GM23338 (cell line): ENCODE measurements at regions not wholly inside any gene's neighbourhood (a gene's known extent, or its start where the extent isn't known, plus 50 kb on each side); places are given as distances from the start of the nearest gene placed in this dataset.

ENCODE experiments used
- CREB1 ChIP-seq: fragments of 250-450 bp; sonication (Bioruptor Pico); IDR thresholded peaks from 2 replicates; pipeline ENCODE4 v1.5.0; 2020; ENCODE audit warnings: low read depth, mild to moderate bottlenecking, moderate library complexity
- CTCF ChIP-seq, 2 experiments: fragments of 200-600 bp in 1 of 2; sonication (generic) in 1 of 2; conservative IDR thresholded peaks; 2 replicates each; pipeline versions ENCODE4 v1.5.1 to v1.6.1; 2016 to 2017; ENCODE audit warnings: antibody characterized with exemption in 2 of 2, low read depth in 2 of 2, mild to moderate bottlenecking in 2 of 2, moderate library complexity in 1 of 2
- ETS1 ChIP-seq: IDR thresholded peaks from 2 replicates; pipeline ENCODE4 v1.6.1; 2016; ENCODE audit warnings: antibody characterized with exemption
- EZH2 ChIP-seq: fragments of 200-600 bp; sonication (generic); IDR thresholded peaks from one replicate; pipeline ENCODE4 v1.8.0; 2017; ENCODE audit warnings: antibody characterized with exemption, mild to moderate bottlenecking, low read depth; ENCODE audit not compliant: unreplicated experiment
- EZH2phosphoT487 ChIP-seq: fragments of 200-600 bp; sonication (generic); IDR thresholded peaks from one replicate; pipeline ENCODE4 v1.8.1; 2018; ENCODE audit warnings: antibody characterized with exemption; ENCODE audit not compliant: unreplicated experiment
- JUNB ChIP-seq: IDR thresholded peaks from one replicate; pipeline ENCODE4 v1.6.1; 2016; ENCODE audit warnings: antibody characterized with exemption; ENCODE audit not compliant: unreplicated experiment
- NANOG ChIP-seq: IDR thresholded peaks from 2 replicates; pipeline ENCODE4 v1.6.1; 2016; ENCODE audit warnings: antibody characterized with exemption, borderline replicate concordance
- POLR2AphosphoS5 ChIP-seq: IDR thresholded peaks from 2 replicates; pipeline ENCODE4 v1.6.1; 2016; ENCODE audit warnings: antibody characterized with exemption, low read depth
- REST ChIP-seq: IDR thresholded peaks from one replicate; pipeline ENCODE4 v1.6.1; 2018; ENCODE audit warnings: antibody characterized with exemption; ENCODE audit not compliant: unreplicated experiment
- STAT1 ChIP-seq: IDR thresholded peaks from one replicate; pipeline ENCODE4 v1.6.1; 2016; ENCODE audit warnings: antibody characterized with exemption; ENCODE audit not compliant: unreplicated experiment
- ZNF114 ChIP-seq: fragments of 250-450 bp; sonication (Bioruptor Pico); IDR thresholded peaks from 2 replicates; pipeline ENCODE4 v1.5.0; 2020; ENCODE audit warnings: mild to moderate bottlenecking, moderate library complexity

GRCh38 chr1:69278923-69279322 lies 288.8 kb upstream of the LRRC7 start:
- TF ChIP-seq CTCF (conservative IDR thresholded peaks at IDR 0.05; ENCODE audit: low read depth in 2 of 2) (no peak), NANOG (no peak), EZH2 (no peak), REST (no peak), STAT1 (no peak), EZH2phosphoT487 (no peak), POLR2AphosphoS5 (no peak), ETS1 (no peak), CREB1 (CRISPR knock-in tag) (no peak), ZNF114 (CRISPR knock-in tag) (no peak), JUNB (no peak)
